HG02938 (cell line): ENCODE measurements at regions not wholly inside any gene's neighbourhood (a gene's known extent, or its start where the extent isn't known, plus 50 kb on each side); places are given as distances from the start of the nearest gene placed in this dataset.
"Not testable (repeated sequence)": the region's sequence is repeated elsewhere in the genome, so short reads cannot be mapped to it uniquely, and the experiment has no call there.

Source experiments
- ATAC-seq: cut with Tn5 transposase; IDR thresholded peaks from one replicate; pipeline ENCODE4 v1.9.1; 2021; ENCODE audit warnings: mild to moderate bottlenecking, moderate library complexity; ENCODE audit not compliant: unreplicated experiment

DNA sequence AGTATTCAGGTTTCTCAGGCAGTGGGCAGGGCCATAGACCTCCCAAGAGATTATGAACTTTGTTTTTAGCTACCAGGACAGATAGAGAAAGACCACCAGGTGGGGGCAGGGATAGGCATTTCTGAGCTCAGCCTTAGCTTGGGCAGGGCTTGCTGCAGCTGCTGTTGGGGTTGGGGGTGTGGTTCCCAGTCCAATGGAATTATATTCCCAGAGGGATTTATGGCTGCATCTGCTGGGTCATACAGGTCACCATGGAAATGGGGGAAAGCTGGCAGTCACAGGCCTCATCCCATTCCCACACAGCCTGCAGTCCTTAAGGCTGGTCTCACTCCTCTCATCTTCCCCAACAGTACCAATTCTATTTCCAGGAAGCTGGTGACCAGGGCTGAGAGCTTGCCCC lies 144.6 kb upstream of the ZPLD1 start:
- ATAC-seq, result no peak

DNA sequence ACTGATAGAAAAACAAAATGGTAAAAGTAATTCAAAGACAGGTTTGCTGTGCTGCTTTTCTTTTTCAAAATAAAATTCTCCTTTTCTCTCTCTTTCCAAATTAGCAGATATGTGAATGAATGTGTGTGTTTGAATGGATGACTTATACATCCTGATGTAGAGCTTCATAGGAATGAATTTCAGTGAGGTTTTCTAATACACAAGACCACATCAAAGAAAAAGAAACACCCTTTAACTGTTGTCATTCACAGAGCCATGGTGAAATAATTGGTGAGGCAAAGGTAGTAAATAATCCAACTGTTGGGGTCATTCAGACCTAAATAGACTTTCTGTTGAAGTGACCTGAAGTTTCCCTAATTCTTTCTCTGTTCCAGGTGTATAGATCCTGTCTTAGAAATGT lies 139.1 kb upstream of the ZPLD1 start:
- ATAC-seq, result no peak

DNA sequence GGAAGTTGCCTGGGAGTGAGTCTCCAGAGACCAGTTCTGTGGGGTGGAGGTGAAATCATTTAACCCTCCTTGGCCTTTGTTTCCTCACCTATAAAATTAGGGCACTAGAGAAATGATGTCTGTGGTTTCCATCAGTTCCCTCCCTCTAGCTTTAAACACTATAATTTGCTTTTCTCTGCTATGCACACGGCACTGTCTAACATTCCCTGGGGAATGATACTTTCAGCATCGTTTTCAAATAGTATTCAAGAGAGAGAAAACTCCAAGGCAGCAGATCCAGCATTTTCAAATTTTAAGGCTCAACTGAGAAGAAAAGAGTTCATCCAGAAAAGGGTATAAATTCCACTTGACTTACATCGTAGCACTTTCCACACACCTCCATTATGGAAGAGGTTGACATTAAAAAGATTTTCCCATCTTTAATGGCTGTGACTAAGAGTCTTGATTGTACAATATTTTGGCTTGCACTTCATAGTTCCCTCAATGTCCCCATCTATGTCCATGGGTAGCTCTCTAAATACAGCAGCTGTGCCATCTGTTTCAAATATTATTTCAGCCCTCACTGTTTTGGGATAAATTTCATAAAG lies 137.7 kb upstream of the ZPLD1 start:
- no peak for ATAC-seq

DNA sequence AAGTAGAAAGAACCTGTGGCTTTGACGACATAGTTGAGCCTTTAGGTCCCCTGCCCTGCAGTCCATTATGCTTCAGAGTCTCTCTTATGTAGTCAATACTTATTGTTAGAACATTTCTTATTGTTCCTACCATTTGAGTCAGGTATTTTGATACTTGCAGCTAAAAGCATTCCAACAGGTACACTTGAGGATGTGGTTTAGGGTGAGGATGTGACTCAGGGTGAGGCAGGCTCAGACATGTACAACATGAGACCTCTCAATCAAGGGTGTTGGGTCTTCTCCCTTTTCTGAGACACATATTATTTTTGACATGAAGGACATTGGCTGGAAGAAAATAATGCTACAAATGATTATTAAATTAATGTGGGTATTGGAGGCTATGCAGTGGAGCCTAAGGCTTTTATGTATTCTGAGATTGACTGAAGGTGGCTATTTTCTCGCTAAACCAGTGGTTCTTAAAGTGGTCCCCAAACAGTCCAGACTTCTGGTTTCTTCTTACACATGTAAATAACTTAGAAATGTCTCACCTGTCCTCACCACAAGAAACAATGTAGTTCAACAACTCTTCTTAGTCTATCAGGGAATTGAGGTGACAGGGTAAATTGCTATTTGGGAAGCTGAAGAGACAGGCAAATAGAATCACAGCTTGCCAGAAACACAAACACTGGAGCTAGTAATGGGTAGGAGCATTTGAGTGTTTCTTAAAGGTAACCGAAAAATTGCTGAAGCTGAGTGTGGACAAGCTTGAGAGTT lies 135.5 kb upstream of the ZPLD1 start:
- no peak for ATAC-seq

DNA sequence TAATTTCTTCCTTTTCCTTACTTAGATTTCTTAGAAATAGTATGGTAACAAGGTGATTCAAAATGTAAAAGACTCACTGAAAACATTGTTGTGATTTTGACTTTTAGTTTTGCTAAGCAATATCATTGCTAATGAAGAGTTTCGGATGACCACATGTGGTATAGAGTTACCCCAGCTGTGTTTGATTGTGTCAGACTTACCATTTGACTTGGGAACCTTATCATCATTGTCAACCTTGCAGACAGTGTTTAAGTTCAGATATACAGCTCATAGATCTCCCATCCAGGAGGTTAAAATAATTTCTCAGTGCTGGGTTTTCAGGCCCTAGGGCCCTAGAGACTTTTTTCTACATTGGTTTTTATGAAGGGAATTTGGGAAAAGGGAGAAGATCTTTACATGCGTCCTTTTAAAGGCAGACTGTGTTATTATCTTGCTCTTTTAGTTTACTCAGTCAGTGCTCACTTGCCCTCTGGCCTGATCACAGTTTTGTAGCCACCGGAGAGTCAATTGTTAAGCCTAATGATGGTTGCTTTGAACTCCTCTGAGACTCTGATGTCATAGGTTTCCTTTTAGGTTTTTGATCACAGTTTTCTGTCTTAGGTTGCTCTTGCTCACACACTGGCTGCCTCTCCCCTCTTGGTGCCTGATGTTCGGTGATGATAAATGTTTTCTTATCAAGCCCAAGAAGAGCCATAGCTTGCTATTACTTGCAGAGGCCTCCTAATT lies 133.5 kb upstream of the ZPLD1 start:
- ATAC-seq, result no peak

DNA sequence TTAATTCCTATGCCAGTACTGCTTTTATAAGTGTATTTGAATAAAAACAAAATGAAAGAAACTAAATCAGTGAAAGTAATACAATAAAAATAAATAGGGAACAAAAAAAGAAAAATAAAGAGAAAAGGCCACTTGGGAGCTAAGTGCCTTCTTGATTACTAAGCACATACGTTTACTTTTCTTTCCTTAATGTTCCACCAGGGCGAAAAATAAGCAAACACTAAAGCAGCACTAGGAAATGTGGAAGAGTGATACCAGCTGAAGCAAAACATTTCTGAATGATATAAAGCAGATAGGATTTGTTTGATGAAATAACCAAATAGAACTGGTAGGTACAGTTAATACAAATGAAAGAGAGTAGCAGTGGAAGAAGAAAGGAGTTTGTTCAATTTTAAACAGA lies 132.8 kb upstream of the ZPLD1 start:
- ATAC-seq, result no peak

DNA sequence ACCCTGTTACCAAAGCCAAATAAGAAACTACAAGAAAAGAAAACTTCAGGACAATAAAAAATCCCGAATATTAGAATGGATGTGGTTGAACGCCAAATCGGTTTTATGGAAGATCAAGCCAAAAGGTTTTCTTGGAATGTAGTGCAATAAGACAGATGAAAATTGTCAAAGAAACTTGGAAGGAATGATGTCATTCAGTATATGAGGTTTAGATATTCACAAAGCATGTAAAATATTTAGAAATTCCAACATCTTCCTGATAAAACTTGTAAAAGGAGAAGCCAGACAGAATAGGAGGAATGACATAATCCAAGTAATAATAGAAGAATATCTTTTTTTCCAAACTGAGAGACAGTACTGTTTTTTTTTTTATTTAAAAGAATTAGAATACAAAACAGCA lies 130.3 kb upstream of the ZPLD1 start:
- no peak for ATAC-seq

DNA sequence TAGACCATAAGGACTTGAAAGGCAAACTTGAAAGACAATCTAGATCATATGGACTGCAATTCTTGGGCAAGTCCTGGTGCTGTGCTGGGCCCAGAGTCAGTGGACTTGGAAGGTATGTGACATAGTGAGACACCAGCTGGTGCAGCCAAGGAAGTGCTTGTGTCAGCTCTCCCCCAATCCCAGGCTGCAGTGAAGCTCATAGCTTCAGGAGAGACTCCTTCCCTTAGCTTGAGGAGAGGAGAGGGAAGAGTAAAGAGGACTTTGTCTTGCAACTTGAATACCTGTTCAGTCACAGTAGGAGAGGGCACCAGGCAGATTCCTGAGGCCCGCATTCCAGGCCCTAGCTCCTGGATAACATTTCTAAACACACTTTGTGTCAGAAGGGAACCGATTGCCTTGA lies 127.4 kb upstream of the ZPLD1 start:
- ATAC-seq, result no peak

DNA sequence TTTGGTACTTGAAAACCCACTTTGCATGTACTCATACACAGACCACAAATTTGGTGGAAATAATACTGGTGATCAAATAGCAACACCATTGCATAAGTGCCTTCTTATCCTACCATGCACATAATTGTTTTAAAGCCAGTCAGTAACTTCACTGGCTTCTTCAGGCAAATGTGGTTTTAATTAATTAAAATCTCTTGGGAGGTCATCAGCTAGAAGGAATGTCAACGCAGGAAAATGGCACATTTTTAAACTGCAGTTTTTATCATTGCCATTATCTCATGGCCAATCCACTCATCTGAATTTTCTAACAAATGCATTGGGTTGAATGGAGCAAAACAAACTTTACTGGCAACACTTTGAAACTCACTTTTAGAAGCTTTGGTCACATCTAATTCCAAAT lies 105.7 kb upstream of the ZPLD1 start:
- ATAC-seq, result no peak

DNA sequence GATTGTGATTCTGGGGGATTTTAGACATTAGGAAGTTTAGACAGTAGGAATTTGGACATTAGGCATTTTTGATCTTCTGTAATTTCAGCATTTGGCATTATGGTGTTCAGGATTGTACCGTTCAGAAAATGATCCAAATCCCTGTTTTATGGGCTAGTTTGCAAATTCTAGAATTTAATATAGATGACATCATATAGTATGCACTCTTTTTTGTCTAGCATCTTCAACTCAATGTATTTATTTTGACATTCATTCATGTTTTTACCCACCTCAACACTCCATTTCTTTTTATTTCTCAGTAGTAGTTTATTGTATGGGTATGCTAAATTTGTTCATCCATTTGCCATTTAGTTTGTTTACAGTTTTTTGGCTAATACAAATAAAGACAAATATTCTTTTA lies 105.3 kb upstream of the ZPLD1 start:
- no peak for ATAC-seq

DNA sequence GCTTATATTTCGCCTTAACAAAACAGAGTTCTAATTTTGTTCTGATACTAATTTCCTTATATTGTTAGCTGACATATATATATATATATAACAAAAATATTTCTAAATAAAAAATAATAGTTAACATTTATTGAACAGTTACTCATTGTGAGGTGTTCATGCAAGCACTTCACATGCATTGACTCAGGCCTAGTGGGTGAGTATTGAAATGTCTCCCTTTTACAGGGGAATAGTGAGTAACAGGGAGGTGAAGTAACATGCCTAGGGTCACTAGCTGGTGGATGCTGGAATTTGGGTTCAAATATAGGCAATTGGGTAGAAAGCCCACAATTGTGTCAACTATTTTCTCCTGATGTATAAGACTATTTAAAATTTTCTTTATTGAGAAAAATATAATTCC lies 102.6 kb upstream of the ZPLD1 start:
- ATAC-seq, result no peak

DNA sequence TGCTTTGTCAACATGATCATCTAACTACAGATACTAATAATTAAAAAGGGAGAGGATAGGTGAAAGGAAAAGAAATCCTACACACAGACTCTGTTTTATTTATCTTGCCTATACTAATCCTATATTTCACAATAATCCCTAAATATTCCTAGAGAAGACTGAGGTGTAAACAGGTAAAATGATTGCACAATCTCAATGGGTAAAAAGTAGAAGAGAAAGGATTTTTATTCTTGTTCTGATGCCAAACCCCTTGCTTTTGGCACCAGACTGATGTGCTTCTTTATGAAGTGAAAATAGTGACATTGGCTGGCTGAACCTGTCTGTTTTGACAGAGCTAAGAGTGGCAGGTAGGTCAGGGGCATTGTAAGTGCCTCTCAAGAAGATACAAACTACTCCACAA lies 101.9 kb upstream of the ZPLD1 start:
- ATAC-seq, result no peak

DNA sequence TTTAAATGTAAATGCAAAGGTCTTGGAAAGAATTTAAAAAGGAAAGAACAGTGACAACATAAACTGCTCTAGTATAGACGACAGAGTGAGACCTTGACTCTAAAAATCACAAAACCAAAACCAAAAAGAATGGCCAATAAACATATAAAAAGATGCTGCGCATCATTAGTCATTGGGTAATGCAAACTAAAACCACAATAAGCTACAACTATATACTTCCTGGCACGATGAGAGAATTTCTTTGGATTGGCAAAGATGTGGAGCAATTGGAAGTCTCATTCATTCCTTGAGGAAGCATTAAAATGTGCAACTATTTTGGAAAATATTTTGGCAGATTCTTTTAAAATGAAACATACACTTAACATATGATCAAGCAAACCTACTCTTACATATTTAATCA lies 98.7 kb upstream of the ZPLD1 start:
- no peak for ATAC-seq

DNA sequence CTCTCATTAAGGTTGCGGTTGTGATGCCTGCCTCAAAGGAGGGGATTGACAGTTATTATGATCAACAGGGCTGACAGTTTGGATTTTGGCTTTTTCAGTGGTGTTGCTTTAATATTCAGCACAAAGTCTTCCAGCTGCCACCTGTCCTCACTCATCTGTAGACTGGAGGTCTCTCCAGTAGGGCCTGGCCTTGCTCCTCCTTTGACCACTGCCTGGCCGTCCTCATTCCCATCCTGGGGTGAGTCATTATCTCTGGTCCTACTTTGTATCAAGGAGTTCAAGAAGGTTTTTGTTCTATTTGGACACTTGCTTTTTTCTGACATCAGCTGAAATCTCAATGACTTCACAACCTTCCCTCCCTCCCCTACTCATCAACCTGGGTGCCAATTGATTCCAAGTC lies 95.1 kb upstream of the ZPLD1 start:
- ATAC-seq, result no peak

DNA sequence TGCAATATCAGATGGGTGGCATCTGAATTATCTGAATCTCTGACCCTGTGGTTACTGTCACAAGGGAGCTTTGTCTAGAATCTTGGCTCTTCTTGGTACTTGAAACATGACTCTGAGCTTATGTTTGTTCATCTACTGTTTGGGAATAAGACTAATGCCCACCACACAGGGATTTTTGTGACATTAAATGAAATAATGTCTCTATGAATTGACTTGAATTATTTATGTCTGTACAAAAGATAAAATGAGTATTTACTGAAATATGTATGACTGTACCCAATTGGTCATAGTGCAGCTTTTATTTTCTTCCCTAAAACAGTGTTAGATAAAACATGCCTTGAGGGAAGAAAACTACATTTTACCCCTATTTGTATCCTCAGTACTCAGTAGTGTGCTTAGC lies 87.9 kb upstream of the ZPLD1 start:
- no peak for ATAC-seq

DNA sequence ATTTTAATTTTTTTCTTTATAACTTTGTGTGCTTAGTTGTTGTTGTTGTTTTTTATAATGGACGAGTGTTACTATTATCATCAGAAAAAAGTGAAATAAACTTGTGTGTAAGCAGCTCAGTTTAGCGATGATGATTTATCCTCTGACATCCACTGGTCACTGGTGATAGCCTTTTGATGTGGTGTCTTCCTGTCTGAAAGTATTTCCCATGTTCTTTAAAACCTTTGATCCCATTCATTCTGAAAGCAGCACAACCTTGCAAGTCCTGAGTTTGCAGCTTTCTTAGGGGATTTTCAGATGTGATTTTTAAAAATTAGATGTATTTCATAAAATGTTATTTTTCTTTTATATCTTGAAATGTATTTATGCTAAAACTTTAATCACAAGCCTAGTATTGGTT lies 85.9 kb upstream of the ZPLD1 start:
- ATAC-seq, result no peak

DNA sequence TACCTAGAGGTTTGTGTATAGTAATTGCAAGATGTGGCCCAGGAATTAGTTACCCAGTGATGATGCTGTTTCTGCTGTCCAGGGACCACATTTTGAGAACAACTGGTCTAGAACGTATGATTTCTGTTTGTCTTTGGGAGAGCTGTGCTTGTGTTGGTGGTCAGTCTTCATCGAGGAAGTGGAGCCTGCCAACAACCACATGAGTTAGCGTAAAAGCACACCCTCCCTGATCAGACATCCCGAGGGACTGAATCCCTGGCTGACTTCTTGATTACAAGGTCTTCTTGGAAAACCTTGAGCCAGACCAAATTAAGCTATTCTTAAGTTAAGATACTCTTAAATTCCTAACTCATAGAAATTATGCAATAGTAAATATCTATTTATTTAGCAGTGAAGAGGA lies 81.7 kb upstream of the ZPLD1 start:
- no peak for ATAC-seq

DNA sequence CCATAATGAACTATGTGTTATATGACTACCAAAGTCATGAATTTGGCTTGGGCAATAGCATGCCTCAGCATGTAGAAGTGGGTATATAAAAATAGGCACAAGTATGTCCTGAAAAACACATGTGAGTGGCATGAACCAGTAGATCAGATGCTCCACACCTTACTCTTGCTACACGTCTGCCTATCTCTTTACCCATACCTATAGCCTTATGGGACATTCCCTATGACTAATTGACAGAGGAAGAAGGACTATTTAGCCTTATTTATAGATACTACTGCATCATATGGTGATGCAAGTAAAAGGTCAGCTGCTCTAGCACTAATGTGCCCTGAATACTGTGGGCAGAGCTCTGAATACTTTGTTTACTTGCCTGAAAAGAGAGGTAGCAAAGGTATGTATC lies 81.0 kb upstream of the ZPLD1 start:
- no peak for ATAC-seq

DNA sequence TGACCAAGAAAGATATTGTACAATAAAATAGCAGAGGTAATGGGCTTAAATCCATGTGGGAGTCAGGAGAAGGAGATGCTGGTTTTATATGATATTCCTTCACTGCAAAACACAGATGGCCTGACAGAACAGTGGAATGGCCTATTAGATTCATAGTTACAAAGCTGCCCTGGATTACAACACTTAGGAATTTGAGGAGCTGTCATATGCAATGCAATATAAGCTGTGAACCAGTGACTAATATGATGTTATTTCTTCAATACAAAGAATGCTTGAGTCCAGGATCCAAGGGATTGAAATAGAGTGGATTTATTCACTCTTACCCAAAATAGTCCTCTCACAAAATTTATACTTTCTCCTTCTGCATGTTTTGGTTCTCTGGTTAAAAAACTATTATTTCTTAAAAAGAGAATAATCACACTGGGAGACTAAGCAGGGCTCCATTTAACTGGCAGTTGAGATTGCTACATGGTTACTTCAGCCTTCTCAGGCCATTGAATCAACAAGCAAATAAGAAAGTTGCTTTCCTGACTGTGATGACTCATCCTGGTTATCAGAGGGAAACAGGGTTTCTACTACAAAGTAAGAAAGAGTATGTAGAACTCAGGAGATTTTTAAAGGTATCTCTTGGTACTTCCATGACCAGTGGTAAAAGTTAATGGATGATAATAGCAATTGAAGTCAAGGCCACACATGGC lies 79.8 kb upstream of the ZPLD1 start:
- no peak for ATAC-seq

DNA sequence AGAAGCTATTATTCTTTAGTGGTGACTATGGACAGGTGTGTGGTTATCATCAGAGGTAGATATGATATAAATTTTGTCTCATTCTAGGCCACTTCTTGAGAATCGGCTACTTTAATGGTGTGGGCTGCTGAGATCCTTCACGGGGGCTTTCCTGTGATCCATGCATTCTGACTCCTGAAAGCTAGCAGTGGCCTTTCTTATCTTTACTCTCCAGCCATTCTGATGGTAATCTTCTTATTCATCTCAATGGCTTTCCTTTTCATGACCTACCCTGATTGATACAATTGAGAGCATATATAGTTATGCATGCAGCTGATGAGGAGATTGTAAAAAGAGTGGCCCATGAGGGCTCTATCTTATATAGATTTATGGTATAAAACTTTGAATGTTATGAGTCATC lies 78.3 kb upstream of the ZPLD1 start:
- ATAC-seq, result no peak

DNA sequence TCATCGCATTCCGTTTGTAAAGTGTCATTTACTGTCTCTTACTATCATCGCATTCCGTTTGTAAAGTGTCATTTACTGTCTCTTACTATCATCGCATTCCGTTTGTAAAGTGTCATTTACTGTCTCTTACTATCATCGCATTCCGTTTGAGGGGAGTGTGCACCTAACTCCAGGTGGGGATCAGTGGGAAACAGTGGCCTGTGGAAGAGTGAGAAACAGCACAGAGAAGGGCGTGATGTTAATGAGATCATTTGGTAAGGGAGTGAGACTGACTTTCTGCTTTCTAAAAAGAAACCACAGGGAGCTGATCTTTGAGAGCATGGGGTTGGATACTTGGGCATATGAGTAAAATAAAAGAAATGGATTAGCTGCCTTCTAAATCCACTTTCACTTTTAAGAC lies 77.5 kb upstream of the ZPLD1 start:
- not testable (repeated sequence) for ATAC-seq
